Inflammatory macrophage treated with lipopolysaccharide for 4 hours (primary cell): ENCODE measurements at regions not wholly inside any gene's neighbourhood (a gene's known extent, or its start where the extent isn't known, plus 50 kb on each side); places are given as distances from the start of the nearest gene placed in this dataset.

Source experiments
- DNase-seq: peaks from one replicate; pipeline ENCODE4 v3.0.0-alpha.2; 2020

DNA sequence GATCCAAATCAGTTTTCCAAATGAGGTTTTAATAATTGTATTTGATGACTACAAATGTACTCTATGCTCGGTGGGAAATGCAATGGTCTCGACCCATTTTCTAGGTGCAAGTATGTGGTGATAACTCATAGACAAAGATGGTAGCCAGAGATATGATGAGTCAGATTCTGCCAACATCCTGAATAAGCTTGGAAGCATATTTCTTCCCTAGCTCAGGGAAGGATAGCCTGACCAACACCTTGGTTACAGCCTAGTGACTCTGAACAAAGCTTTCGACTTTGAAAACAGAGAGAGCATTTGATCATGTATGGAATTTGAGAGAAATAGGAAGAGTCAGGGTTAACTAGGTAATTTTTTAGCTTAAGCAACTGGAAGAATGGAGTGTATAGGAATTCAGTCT, 128.3 kb upstream of the MYOCD start:
- no peak for DNase-seq

DNA sequence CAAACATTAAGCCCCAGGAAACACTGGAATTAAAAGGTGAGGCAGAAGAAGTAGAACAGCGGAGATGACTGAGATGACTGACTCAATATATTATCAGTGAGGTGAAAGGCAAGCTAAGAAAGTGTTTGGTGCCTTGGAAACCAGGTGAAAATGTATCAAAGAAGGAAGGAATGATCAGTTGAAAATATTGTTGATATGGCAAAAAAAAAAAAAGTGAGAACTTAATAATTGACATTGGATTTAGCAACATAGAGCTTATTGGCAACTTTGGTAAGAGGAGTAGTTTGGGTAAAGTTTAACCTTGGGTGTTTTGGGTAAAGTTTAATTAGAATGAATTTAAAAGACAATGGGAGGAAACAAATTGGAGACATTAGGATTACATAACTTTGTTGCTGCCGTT, 127.7 kb upstream of the MYOCD start:
- no peak for DNase-seq

DNA sequence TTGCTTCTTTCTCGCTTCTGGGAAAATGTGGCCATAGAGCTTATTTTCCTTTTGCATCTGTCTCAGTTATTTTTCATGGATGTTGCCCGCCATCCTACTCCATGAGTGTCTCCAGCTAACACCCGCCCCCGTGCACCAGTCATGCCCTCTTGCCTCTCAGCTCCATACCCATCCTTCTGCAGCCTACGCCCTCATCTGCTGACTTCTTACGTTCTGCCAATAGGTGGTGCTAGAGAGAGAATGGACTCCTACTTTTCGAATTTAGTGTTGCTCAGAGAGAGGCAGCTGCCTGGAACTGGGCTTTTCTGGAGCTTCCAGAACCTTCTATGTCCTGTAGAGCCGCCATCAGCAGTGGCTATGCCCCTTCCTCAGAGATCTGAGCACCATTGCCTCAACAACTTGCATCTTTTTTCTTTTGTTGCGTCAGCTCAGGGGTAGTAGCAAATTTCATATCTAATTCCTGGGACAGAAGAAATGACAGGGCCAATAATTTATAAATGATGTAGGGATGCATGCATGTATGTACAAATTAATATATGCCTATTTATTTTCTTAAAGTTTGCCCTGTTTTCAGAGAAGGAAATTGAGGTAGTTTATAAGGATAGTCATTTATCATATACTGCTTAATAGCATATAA, 119.7 kb upstream of the MYOCD start:
- DNase-seq, result peak; percentile 32

DNA sequence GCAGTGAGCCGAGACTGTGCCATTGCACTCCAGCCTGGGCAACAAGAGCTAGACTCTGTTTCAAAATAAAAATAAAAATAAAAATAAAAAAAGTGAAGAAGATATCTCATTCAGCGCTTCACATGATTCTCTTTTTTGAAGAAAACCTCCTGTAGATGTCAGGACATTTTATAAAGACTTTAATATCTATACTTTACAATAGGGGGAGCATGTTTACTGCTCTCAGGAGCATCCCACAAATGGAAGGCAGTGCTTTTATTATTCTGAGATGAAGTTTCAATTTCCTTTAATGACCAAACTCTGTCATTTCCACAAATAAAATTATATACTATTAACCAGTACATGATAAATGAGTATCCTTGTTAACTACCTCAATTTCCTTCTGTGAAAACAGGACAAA, 118.7 kb upstream of the MYOCD start:
- DNase-seq, result no peak

DNA sequence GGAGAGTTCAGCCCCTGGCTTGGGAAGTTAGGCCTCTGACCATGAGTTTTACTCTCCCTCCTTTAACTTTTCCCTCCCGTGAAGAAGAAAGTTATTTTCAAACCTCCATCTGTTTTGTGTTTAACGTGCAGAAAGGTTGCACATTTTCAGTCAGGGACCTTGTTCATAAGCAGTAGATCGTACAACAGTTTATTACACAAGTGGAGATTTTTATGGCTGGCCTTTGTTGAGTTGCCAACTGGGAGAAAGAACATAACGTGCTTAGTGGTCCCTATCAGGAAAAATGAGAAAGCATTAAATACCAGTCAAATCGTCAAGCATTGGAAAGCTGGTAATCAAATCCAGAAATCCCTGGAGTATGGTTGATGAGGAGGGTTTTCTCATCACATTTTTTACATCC, 117.9 kb upstream of the MYOCD start:
- no peak for DNase-seq

DNA sequence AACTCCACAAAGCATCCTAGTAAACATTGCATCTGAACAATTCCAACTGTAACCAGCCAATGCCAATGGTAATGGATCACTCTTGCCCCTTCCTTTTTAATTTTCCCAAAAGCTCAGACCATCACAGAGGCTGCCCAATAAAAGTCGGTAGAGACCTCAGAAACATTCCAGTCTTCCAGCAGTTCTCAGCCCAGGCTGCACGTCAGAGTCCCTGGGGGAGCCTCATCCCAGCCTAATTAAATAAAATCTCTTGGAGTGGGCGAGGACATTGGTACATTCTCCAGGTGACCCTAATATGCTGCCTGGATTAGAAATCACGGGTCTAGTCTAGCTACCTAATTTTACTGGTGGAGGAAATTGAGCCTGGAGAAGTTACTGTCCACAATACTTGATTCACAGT, 117.1 kb upstream of the MYOCD start:
- no peak for DNase-seq

DNA sequence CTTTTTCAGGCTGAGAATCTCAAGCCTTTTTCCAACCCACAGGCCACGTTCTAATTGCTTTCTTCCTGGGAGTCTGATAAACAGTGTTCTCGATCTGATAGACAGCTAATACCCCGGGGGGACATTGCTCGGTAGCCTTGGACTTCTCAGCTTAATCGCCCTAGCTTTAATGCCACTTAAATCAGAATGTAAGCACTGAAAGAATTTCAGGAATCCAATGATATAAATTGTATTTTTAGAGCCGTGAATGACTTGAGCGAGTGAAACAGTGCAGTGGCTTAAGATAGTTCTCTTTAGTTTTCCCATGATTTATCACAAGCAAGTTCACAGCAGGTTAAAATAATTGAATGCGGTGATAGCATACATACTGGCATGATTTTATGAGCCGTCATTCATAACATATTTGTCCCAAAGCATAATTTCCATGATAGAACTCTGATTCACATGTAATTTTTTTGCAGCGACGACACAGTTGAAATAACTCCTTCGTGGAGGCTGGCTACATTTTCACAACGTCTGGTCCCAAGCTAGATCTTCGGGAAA, 116.1 kb upstream of the MYOCD start:
- no peak for DNase-seq

DNA sequence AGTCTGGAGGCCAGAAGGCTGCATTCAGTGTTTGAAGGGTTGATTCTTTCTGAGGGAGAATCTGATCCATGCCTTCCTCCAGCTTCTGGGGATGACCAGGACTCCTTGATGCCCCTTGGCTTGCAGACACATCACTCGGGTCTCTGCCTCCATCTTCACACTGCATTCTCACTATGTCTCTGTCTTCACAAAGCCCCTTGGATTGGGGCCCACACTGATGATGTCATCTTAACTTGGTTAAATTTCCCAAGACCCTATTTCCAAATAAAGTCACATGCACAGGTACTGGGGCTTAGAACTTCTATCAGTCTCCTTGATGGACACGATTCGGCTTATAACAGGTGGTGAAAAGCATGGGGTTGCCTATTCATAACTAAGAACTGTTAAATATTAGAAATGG, 112.1 kb upstream of the MYOCD start:
- DNase-seq, result no peak

DNA sequence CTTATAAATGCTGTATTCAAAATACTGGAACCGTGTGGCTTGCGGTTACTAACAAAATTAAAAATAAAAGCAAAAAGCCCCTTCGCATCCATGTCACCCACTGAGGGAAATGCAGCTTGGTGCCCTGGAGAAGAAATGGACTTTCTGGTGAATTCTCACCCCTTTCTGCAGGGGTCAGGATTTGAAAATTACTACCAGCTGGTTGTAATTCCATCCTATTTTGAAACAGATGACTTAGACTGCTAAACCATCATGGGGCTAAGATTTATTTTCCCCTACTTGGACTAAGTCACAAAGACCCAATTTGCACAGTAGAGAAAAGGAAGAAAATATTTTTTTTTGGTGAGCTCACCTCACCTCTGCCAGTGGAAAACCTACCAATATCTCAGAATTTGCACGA, 111.4 kb upstream of the MYOCD start:
- no peak for DNase-seq

DNA sequence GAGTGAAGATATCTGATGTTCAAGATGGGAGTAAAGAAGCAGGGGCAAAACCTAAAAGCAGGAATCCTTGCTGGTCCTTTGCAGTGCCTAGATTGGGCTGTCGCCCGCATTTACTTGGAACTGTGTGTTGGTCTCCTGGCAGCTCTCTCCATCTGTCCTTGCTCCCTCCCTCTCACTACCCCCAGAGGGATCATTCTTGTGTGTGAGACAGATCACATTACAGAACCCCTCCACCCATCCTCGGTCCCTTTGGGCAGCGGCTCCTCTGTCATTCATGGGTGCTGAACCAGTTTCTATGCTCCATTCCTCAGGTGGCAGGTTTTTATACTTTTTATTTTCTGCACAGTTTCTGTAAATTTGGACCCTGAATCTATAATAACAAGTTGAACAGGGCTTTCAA, 99.4 kb upstream of the MYOCD start:
- no peak for DNase-seq

DNA sequence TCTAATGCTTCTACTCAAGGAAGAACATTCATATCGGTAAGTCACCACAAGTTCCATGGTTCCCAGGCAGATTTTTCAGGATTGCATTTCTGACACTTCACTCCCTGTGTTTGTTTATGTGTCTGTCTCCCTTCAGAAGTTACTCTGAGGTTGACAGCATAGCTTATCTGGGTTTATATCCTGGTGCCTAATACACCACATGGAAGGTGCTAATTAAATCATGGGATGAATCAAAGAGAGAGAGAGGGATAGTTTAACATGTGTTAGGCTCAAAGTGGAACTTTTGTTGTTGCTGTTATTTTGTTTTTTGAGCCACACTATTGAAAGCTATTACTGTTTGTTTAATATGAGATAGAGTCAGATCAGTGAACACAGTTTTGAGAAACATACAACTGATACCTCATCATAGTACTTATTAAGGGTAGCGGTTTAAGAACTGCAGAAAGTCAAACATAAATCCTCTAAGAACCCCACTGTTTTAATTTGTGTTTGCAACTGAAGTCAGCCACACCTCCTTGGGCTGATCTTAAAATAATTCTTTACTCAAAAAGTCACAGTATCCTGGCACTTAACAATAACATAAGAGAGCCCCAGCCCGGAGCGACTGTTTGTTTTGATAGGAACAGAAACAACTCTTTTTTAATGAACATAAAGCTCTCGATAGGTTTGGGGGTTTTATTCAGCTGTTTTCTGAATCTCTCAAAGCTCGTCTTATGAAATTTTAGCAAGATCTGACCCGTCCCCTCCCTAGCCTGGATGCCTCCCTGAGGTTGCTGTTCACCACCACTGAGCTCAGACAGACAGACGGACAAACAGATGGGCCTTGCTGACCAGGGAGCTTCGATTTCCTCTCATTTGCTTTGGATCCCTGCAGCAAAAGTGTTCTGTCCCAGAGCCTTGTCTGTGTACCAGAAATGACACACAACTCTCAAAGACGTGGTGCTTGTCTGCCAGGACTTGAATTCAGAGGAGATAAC, 98.3 kb upstream of the MYOCD start:
- DNase-seq, result no peak

DNA sequence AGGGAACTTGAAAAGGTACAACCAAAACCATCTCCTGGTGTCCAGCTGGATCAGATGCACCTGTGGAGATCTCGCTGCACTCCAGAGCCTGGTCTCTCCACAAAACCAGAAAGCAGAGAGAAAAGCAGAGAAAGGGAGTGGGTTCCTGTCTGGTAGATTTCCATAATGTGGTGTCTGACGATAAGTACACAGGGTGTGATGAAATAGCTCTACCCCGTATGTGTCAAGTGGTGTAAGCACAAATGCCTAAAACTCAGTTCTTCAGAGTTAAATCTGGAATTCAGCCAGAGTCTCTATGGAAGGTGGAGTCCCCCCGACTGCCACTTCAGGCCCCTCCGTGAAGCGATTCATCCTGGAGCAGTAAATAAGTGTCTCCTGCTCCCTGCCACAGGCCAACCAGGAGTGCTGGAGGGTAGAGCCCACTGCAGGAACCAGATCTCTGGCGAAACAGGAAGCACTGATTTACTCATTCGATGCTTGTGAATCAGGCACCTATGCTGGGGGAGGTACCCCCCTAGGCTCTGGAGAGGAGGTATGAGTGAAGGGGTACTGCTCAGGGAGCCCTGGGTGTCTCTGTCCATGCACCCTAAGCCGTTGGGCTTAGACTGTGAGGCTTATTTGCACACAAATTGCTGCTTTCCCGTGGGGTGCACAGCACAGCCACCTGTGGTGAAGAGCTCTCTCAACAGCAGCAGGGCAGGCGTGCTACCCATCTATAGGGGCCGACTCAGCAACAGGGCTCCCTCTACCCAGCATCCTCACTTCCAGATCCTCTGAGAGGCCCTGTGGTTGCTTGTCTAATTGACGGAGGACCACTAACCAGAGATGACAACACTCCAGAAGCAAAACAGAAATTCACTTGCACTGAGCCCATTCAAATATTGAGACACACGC, 97.1 kb upstream of the MYOCD start:
- no peak for DNase-seq

DNA sequence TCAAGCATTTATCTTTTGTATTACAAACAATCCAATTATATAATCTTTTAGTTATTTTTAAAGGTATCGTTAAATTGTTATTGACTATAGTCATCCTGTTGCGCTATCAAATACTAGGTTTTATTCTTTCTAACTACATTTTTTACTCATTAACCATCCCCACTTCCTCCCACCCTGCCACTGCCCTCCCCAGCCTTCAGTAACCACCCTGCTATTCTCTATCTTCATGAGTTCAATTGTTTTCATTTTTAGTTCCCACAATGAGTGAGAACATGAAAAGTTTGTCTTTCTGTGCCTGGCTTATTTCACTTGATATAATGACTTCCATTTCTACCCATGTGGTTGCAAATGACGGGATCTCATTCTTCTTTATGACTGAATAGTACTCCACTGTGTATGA, 94.1 kb upstream of the MYOCD start:
- no peak for DNase-seq

DNA sequence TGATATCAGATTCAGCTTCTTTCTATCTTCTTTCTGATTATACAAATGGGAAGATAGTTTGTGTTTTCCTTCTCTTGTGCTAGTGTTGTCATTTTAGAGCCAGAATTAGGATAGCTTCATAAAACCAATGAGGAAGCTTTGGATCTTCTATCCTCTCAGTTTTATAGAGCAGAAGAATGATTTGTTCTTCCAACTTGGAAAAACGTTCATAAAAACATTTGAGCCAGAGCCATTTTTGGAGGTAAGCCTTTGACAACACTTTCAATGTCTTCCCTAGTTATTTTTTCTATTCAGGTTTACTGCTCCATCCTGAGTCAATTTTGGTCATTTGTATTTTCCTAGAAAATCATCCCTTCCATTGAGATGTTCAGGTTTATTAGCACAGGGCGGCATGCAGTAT, 91.2 kb upstream of the MYOCD start:
- no peak for DNase-seq

DNA sequence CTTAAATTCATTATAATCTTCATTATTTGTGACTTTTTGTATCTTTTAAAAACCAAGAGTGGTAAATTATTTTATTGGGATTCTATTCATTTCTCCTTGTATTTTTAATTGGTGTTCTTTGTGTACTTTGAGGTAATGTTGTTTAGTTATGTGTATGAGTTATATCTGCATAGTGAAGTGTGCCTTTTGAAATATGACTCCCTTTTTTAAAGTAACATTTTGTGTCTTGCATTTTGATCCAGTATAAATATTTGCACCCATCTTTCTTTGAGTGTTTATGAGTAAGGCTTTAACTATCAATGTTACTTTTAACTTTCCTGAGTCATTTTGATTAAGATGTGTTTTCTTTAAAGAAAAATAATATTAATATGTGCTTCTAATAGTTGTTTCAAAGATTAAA, 90.0 kb upstream of the MYOCD start:
- DNase-seq, result no peak

DNA sequence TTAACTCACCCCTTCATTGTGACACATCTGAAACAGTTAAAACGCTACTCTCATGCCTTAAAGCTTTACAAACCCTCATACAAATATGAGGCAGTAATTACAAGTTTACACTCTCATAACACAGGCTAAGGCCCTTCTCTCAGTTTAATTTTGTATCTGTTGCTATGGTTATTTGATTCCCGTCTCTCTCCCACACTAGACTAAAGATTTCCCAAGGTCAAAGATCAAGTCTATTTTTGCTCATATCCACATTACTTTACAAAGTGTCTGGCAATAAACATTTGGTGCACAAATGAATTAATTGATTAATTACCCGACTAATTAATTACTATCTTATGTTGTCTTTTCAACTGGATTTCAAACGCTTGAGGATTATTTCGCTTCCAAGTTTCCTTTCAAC, 86.4 kb upstream of the MYOCD start:
- DNase-seq, result no peak

DNA sequence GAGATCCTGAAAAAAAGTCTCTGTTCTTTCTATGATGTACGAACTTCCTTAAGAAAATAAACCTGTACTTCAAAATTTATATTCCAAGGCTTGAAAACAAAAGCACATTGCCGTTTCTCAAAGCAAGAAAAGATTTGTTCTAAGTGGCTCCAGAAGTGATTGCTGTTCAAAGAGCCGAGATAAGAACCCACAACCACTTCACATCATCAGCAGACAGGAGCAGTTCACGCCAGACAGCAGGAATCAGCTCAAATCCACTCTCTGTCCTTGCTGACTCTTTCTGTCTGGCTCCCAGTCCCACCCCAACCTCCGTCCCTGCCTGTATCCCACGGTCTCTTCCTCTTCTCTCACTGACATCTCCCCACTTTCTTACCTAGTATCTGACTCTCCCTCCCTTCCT, 85.0 kb upstream of the MYOCD start:
- DNase-seq, result no peak

DNA sequence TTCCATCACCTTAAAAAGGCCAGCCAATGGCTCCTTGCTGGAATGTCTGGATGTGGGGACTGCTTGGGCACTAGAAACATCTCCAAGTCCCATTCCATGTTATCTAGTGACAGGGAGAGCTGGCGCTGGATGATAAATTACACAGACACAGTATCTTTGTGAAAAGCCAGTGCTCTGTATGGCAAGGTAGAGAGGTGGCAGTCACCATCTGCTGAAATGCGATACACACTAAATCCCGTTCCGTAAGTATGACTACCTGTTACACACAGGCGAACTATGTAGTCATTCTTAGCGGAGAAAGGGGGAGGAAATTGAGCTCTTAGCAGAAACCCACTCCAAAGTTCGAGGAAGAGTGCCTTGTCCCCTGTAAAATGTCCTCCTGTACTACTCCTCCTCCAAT, 81.0 kb upstream of the MYOCD start:
- DNase-seq, result no peak

DNA sequence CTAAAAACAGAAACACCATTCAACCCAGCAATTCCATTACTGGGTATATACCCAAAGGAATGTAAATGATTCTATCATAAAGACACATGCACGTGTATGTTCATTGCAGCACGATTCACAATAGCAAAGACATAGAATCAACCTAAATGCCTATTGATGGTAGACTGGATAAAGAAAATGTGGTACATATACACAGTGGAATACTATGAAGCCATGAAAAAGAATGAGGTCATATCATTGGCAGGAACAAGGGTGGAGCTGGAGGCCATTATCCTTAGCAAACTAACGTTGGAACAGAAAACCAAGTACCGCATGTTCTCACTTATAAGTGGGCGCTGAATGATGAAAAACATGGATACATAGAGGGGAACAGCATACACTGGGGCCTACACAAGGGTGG, 77.2 kb upstream of the MYOCD start:
- no peak for DNase-seq

DNA sequence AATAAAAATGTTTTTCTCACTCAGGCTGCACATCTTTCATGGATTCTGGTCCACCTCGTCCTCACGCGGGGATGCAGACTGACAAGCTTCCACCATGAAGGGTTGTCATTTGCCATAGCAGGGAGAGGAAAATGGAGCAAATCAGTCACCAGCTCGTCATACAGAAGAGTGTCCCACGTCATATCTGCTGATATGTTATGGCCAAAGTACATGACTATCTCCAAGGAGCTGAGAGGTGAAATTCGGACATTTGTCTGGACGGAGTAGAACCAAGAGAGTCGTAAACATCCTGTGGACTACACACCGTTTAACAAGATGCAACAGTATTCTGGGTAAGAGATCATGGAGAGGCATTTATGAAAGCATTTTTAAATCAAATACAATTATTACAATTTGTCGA, 75.3 kb upstream of the MYOCD start:
- no peak for DNase-seq

DNA sequence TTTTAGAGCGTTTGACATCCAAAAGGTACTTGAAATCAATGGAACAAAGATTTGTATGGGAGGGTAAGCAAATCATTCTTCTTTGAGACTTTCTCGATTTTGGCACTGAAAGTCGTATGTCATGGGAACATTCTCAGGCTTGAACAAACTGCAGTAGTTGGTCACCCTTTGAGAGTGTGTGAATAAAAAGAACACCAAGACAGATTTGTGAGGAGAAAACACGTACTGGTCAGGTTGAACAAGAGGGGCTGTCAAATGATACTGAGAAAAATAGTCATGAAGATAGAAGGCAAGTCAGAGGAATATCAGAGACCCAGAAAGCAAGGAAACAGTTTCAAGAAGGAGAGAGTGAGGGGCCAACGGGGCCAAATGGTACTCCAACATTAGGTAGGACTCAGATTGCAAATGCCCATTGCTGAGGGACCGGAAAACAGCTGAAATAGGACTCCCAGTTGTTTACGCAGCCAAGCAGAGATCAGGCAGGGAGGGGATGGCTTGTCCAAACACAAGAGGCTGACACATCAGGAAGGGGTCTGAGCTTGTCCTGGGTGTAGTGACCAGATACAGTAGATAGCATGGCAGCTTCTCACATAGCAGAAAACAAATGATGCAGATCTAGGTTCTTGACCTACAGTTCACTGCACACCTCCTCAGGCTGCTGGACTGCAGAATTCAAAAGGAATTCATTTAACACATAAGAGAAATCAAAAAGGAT, 74.5 kb upstream of the MYOCD start:
- no peak for DNase-seq

DNA sequence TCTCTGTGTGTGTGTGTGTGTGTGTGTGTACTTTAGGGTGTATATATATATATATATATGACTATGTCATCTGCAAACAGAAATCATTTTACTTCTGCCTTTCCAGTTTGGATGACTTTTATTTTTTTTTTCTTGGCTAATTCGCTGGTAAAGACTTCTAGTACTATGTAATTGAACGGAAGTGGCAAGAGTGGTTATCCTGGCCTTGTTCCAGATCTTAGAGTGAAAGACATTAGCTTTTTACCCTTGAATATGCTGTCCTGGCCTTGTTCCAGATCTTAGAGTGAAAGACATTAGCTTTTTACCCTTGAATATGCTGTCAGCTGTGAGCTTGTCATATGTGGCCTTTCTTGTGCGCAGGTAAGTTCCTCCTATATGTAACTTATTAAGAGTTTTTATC, 72.7 kb upstream of the MYOCD start:
- DNase-seq, result no peak

DNA sequence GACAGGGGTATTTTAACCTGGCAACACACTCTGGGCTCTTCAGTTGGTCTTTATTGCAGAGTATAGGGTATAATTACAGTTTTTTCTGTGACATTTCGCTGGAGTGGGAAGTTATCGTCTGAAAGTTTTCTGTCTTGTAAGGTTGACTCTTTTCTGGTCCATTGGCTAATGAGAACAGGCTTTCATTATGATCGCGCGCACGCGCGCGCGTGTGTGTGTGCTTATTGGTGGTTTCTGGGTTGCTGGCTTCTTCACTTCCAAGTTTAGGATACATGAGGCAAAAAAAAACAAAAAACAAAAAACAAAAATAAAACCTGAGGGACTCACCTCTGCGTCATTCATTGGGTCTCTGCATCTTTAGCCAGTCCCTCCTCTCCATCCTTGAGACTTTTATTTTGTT, 68.7 kb upstream of the MYOCD start:
- DNase-seq, result no peak
